Superior temporal gyrus (tissue), 1 donor: ENCODE measurements at regions not wholly inside any gene's neighbourhood (a gene's known extent, or its start where the extent isn't known, plus 50 kb on each side); places are given as distances from the start of the nearest gene placed in this dataset.
"Not testable (repeated sequence)": the region's sequence is repeated elsewhere in the genome, so short reads cannot be mapped to it uniquely, and the experiment has no call there.

Experiments
- DNase-seq: peaks from one replicate; pipeline ENCODE4 v3.0.0-alpha.2; 2016; ENCODE audit errors: extremely low spot score

- DNase-seq: peak; percentile 95
Measured at GRCh38 chr6:18595774-18596530, 208.8 kb downstream of the RNF144B start.

DNA sequence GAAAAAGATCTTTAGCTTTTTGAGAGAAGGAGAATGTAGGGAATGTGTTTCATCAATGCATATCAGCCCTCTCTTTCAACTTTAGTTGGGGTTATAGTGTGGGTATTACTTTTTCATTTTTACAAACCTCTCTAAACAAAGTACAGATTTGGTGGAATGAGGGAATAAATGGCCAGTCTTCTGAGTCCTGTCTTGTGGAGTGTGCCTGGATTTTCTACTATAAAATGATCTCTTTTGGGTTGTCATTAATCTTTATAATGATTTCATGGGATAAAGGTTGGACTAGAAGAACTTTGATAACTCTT, 209.3 kb downstream of the RNF144B start:
- DNase-seq: no peak

GRCh38 chr6:18598551-18599264, 211.6 kb downstream of the RNF144B start:
- DNase-seq: no peak

GRCh38 chr6:18600255-18600654, 213.1 kb downstream of the RNF144B start:
- no peak for DNase-seq

DNA sequence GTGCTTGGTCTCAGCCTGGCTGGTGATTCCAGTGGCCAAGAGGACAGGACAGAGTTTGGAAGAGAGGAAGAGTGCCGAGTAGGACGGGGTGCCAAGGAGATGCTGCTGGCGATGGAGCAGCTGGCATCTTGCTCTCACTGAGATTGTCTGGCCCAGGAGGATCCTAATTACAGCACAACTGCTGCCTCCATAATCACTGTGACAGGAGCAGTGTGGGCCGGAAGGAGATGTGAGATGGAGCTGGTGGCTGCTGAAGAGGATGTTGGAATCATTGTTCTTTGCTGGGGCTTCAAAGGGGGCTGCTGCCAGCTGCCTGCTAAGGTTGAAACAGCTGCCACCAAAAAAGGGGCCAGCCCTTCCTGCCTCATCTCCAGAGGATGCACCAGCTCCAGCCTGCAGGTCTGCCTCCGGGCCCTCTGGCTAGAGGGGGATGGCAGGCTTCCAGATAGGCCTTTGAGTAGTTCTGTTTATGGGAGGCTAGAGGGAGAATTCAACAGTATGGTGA, 214.4 kb downstream of the RNF144B start:
- DNase-seq: no peak

DNA sequence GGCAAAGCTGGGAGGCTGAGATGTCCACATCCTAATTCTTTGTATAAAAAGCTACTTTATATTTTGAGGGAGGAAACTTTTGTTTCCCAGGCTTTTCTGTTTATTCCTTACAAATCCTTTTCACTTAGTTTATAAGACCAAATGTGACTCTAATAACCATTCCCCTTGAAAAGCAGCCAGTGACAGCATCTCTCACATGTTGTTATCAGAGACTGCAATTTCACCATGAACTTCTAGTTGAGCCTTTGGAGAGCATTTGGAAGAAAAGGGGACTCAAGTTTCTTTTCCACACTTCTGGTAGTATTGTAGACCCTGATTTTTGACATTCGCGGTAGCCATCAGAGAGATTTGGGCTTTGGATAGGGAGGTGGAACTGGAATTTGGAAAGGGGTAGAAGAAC, 215.8 kb downstream of the RNF144B start:
- no peak for DNase-seq

- no peak for DNase-seq
Measured at GRCh38 chr6:18603361-18603760, 216.2 kb downstream of the RNF144B start.

- no peak for DNase-seq
Measured at GRCh38 chr6:18605841-18606240, 218.7 kb downstream of the RNF144B start.

GRCh38 chr6:18609715-18610114, 222.6 kb downstream of the RNF144B start:
- DNase-seq: no peak

DNA sequence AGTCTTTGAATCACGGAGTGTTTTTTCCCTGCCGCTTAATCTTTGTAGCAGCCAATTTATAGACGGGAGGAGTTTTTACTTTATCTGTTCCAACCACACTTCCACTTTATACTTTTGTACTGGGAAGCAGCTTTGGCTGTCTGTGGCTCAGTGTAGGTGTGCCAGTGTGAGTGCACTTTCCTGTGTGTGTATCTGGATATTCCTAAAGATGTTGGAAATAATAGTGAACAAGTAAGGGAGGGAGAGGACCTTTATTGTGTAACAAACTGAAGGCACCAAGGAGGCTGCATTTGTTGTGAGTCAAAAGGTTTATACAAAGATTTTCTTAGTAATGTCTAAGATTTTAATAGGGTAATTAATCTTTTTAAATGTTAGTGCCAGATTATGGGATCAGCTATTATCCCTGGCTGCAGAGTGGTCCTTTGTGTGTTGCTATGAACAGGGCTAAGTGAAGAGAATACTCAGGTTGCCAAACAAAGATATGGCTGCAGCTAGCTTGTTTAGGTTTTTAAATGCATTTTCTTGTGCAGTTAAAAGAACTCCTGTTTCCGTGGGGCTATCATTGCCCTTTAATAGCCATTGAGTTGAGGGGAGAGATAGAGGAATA, 226.3 kb downstream of the RNF144B start:
- no peak for DNase-seq

GRCh38 chr6:18629571-18629970, 242.4 kb downstream of the RNF144B start:
- no peak for DNase-seq

DNA sequence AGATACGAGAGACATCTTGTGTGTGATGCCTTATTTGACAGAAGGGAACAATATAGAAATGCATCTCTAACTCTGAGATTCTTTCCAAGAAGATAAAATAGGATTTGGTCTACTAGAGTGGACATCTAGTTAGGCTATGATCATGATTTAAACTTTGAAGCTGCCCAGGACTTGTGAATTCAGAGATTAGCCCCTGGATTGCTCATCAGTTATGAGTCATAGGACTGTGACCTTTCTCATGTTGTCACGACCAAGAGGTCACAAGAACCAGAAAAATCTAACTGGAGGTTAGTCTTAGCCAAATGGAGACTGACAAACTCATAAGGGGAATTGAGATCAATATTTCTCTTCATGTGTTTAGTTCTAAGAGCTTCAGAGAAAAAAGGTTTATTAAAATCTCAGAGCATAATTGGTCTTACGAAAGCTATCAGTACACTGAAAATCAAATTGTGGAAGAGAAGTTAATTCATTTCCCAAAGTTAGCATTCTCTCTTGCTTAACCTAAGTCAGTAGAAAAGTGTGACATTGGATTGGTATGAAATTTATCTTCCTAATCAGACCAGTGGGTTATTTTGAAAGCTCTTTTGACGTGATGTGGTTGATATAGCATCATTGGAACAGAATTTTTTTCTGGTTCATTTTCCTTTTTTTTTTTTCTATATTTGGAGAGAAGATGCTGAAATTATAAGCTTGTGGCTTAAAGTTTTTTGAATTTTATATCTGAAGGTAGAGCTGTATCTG, 245.7 kb downstream of the RNF144B start:
- no peak for DNase-seq

GRCh38 chr6:18634912-18635311, 247.8 kb downstream of the RNF144B start:
- no peak for DNase-seq

DNA sequence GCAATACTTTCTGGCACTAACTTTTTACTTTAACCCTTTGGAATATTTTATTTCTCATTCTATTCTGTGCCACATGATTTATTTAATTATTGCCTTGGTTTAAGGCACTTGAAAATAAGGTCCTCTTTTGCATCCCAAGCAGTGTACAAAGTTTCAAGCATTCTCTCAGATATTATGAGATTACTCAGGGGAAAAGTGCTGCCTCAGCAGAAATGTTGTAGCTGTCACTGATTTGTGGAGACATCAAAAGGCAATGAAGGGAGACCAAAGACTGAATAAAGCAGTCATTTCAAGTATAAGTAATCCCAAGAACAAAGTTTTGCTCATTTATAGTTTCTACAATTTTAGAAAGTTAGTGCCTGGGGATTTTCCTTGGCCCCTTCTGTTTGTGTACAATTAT, 253.0 kb downstream of the RNF144B start:
- no peak for DNase-seq

DNA sequence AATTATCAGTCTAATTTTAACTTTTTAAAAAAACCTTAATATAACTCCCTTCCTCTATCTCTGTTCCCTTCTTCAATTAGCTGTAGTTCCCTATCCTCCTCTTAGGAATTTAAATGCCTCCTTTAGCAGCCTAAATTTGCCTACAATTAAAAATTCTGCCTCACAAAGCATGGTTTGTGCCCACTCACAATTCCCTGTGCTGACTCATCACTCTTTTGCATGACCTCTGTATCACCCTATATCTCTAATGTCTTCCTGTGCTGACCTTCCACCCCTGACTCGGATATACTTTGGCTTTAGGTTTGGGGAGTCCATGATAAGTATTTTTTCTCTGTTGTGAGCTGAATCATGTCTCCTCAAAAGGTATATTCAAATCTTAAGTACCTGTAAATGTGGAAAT, 253.6 kb downstream of the RNF144B start:
- no peak for DNase-seq

- DNase-seq: no peak
Measured at GRCh38 chr6:18654821-18655220, 267.7 kb downstream of the RNF144B start.

DNA sequence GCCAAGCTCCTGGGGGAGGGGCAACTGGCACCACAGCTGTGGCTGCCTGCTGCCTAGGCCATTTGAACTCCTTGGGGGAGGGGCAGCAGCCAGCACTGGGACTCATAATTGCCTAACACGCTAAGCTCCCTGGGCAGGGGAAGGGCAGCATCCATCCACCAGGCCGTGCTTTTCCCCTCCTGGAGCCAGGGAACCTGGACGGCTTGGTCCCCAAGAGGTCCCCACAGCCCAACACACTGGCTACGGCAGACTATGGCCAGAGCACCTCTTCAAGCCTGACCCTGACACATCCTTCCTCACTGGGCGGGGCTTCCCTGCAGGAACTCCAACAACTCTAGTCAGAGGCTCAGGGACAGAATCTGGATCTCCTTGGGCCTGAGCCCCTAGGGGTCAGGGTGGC, 269.4 kb downstream of the RNF144B start:
- no peak for DNase-seq

- not testable (repeated sequence) for DNase-seq
Measured at GRCh38 chr6:18659994-18660393, 272.8 kb downstream of the RNF144B start.

- no peak for DNase-seq
Measured at GRCh38 chr6:18663011-18663410, 275.9 kb downstream of the RNF144B start.

DNA sequence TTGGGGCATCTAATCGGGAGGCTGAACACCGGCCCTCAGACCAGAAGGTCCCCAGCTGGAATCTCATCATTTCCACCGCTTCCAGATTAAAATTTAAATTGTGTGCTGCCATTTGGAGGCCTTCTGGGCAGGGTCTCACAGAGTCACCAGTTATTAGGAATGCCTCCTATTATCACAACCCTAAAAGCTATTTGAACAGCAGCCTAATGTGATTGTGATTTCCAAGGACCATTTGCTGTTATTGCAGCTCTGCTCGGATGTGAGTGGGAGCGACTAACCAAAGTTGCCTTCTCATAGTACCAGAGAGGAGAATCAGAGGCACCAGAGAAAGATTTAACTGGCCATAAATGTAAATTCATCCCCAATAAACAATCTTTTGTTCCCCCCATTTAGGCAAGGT, 277.3 kb downstream of the RNF144B start:
- no peak for DNase-seq

DNA sequence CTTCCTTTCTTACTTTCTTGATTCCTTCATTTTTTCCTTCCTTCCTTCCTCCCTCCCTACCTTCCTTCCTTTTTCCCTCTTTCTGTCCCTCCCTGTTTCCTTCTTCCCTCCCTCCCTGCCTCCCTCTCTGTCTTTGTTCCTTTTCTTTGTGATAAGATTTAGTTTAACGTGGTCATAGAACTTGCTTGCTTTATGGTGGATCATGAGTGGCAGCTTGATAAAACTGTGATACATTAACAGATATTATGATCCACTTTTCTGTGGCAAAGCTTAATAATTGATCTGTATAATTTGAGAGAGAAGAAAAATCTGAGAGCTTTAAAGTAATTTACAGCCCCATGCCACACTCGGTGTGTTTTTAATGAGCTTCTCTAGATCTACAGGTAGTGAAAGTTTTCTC, 280.5 kb downstream of the RNF144B start:
- DNase-seq: no peak

GRCh38 chr6:18668994-18669393, 281.8 kb downstream of the RNF144B start:
- DNase-seq: no peak
